ENCODE measurements at regions not wholly inside any gene's neighbourhood (a gene's known extent, or its start where the extent isn't known, plus 50 kb on each side); places are given as distances from the start of the nearest gene placed in this dataset.

- H3K27ac ChIP-seq (ENCODE audit: extremely low read depth, low read depth, low read length): no peak overlapping the region
- FAIRE-seq (no peak), ATAC-seq (no peak), DNase-seq (ENCODE audit: extremely low read depth in 1 of 4, low spot score in 3 of 4) (no peak)
- BruUV-seq (replicated peaks): no TSS peak
- H3K27me3 ChIP-seq (ENCODE audit: control insufficient read depth in 2 of 2, insufficient read depth in 2 of 2, low read length in 2 of 2): no peaks in the 10 kb centered on the region
- POLR2A ChIA-PET: no interaction called here
- in situ Hi-C loops (cut with MboI): no loop called here
- H3K9me1 ChIP-seq (ENCODE audit: control insufficient read depth, insufficient read depth, low read length): no peaks in the 10 kb centered on the region
- H3K9me3 ChIP-seq (replicated peaks; ENCODE audit: control insufficient read depth, insufficient read depth, low read depth, low read length): no peaks in the 10 kb centered on the region
- no peak overlapping the region for H3K4me2 ChIP-seq (ENCODE audit: insufficient read depth, low read length)
- no peak overlapping the region for H3K9ac ChIP-seq (ENCODE audit: insufficient read depth in 1 of 2, low read depth in 2 of 2, low read length in 2 of 2)
- H3K4me3 ChIP-seq: no peak overlapping the region
- intact Hi-C loops (cut with micrococcal nuclease): no loop called here
- H2AFZ ChIP-seq (ENCODE audit: low read depth, low read length): no peak overlapping the region
- H3K4me1 ChIP-seq (replicated peaks in 1 of 2; ENCODE audit: control insufficient read depth in 2 of 2, insufficient read depth in 2 of 2, low read length in 2 of 2): no peaks in the 10 kb centered on the region
- H3K36me3 ChIP-seq (ENCODE audit: control insufficient read depth, insufficient read depth, low read length): no peaks in the 10 kb centered on the region
- no peaks in the 10 kb centered on the region for H3K79me2 ChIP-seq (ENCODE audit: control insufficient read depth, insufficient read depth, low read length)
- no peaks in the 10 kb centered on the region for H4K20me1 ChIP-seq (replicated peaks; ENCODE audit: control insufficient read depth, insufficient read depth, low read length)
- CTCF ChIA-PET (ENCODE audit: low intra/inter-chr PET ratio): no interaction called here
- 0% methylated on average over 3 of the region's 3 CpGs for WGBS (ENCODE audit: insufficient coverage, low coverage, missing lambda C conversion rate)
- TF ChIP-seq CBFA2T3 (IDR thresholded peaks at IDR 0.05) (no peak), CHCHD3 (CRISPR knock-in tag; IDR thresholded peaks at IDR 0.05) (no peak), HLTF (IDR thresholded peaks at IDR 0.05) (no peak), EHMT2 (IDR thresholded peaks at IDR 0.05) (no peak), HES1 (IDR thresholded peaks at IDR 0.05; ENCODE audit: low read depth) (no peak), HIVEP1 (CRISPR knock-in tag; IDR thresholded peaks at IDR 0.05) (no peak), ZNF668 (CRISPR knock-in tag; IDR thresholded peaks at IDR 0.05) (no peak), TCFL5 (CRISPR knock-in tag; conservative IDR thresholded peaks at IDR 0.05) (no peak), HMGN3 (IDR thresholded peaks at IDR 0.05; ENCODE audit: borderline replicate concordance, extremely low read depth, insufficient read length, low read depth, low read length) (no peak)
- TF ChIP-seq, protein P1, sequence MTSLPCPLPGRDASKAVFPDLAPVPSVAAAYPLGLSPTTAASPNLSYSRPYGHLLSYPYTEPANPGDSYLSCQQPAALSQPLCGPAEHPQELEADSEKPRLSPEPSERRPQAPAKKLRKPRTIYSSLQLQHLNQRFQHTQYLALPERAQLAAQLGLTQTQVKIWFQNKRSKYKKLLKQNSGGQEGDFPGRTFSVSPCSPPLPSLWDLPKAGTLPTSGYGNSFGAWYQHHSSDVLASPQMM (CRISPR knock-in tag; IDR thresholded peaks at IDR 0.05): no peak
- TF ChIP-seq, protein P2, sequence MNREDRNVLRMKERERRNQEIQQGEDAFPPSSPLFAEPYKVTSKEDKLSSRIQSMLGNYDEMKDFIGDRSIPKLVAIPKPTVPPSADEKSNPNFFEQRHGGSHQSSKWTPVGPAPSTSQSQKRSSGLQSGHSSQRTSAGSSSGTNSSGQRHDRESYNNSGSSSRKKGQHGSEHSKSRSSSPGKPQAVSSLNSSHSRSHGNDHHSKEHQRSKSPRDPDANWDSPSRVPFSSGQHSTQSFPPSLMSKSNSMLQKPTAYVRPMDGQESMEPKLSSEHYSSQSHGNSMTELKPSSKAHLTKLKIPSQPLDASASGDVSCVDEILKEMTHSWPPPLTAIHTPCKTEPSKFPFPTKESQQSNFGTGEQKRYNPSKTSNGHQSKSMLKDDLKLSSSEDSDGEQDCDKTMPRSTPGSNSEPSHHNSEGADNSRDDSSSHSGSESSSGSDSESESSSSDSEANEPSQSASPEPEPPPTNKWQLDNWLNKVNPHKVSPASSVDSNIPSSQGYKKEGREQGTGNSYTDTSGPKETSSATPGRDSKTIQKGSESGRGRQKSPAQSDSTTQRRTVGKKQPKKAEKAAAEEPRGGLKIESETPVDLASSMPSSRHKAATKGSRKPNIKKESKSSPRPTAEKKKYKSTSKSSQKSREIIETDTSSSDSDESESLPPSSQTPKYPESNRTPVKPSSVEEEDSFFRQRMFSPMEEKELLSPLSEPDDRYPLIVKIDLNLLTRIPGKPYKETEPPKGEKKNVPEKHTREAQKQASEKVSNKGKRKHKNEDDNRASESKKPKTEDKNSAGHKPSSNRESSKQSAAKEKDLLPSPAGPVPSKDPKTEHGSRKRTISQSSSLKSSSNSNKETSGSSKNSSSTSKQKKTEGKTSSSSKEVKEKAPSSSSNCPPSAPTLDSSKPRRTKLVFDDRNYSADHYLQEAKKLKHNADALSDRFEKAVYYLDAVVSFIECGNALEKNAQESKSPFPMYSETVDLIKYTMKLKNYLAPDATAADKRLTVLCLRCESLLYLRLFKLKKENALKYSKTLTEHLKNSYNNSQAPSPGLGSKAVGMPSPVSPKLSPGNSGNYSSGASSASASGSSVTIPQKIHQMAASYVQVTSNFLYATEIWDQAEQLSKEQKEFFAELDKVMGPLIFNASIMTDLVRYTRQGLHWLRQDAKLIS (CRISPR knock-in tag; IDR thresholded peaks at IDR 0.05): no peak
- TF ChIP-seq, protein P3, sequence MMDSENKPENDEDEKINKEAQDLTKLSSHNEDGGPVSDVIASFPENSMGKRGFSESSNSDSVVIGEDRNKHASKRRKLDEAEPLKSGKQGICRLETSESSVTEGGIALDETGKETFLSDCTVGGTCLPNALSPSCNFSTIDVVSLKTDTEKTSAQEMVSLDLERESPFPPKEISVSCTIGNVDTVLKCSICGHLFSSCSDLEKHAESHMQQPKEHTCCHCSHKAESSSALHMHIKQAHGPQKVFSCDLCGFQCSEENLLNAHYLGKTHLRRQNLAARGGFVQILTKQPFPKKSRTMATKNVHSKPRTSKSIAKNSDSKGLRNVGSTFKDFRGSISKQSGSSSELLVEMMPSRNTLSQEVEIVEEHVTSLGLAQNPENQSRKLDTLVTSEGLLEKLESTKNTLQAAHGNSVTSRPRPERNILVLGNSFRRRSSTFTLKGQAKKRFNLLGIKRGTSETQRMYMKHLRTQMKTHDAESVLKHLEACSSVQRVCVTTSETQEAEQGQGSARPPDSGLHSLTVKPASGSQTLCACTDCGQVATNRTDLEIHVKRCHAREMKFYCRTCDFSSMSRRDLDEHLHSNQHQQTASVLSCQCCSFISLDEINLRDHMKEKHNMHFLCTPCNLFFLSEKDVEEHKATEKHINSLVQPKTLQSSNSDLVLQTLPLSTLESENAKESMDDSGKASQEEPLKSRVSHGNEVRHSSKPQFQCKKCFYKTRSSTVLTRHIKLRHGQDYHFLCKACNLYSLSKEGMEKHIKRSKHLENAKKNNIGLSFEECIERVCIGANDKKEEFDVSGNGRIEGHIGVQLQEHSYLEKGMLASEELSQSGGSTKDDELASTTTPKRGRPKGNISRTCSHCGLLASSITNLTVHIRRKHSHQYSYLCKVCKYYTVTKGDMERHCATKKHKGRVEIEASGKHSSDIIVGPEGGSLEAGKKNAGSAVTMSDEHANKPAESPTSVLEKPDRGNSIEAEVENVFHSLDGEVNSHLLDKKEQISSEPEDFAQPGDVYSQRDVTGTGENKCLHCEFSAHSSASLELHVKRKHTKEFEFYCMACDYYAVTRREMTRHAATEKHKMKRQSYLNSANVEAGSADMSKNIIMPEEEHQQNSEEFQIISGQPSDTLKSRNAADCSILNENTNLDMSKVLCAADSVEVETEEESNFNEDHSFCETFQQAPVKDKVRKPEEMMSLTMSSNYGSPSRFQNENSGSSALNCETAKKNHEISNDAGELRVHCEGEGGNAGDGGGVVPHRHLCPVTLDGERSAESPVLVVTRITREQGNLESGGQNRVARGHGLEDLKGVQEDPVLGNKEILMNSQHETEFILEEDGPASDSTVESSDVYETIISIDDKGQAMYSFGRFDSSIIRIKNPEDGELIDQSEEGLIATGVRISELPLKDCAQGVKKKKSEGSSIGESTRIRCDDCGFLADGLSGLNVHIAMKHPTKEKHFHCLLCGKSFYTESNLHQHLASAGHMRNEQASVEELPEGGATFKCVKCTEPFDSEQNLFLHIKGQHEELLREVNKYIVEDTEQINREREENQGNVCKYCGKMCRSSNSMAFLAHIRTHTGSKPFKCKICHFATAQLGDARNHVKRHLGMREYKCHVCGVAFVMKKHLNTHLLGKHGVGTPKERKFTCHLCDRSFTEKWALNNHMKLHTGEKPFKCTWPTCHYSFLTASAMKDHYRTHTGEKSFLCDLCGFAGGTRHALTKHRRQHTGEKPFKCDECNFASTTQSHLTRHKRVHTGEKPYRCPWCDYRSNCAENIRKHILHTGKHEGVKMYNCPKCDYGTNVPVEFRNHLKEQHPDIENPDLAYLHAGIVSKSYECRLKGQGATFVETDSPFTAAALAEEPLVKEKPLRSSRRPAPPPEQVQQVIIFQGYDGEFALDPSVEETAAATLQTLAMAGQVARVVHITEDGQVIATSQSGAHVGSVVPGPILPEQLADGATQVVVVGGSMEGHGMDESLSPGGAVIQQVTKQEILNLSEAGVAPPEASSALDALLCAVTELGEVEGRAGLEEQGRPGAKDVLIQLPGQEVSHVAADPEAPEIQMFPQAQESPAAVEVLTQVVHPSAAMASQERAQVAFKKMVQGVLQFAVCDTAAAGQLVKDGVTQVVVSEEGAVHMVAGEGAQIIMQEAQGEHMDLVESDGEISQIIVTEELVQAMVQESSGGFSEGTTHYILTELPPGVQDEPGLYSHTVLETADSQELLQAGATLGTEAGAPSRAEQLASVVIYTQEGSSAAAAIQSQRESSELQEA (IDR thresholded peaks at IDR 0.05; ENCODE audit: low read depth): no peak
Measured at GRCh38 chr10:84996580-84996979, 668.2 kb downstream of the CCSER2 start.

Data from K562 (cell line).